HG02840 (cell line): ENCODE measurements at regions not wholly inside any gene's neighbourhood (a gene's known extent, or its start where the extent isn't known, plus 50 kb on each side); places are given as distances from the start of the nearest gene placed in this dataset.
"Not testable (repeated sequence)": the region's sequence is repeated elsewhere in the genome, so short reads cannot be mapped to it uniquely, and the experiment has no call there.

Source experiments
- ATAC-seq: cut with Tn5 transposase; IDR thresholded peaks from one replicate; pipeline ENCODE4 v1.9.1; 2021; ENCODE audit warnings: mild to moderate bottlenecking, moderate library complexity, moderate number of reproducible peaks; ENCODE audit not compliant: unreplicated experiment, low FRiP score

DNA sequence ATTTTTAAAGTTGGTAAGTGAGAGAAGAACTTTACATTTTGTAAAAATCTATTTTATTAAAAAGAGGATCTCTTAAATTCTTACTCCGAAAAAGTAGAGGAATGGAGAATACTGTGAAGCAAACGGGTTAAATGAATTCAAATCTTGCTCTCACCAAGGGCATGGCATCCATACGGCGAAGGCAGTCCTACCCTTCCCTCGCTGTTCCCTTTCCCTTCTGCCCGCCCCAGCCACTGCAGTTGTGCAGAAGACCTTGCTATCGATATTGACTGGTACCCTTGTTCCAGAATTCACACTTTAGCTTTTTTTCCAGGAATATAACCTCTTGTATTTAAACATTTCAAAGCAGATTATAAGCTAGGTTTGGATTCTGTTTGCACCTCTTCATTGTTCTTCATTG is 239.5 kb downstream of the ZPLD1 start:
- no peak for ATAC-seq

DNA sequence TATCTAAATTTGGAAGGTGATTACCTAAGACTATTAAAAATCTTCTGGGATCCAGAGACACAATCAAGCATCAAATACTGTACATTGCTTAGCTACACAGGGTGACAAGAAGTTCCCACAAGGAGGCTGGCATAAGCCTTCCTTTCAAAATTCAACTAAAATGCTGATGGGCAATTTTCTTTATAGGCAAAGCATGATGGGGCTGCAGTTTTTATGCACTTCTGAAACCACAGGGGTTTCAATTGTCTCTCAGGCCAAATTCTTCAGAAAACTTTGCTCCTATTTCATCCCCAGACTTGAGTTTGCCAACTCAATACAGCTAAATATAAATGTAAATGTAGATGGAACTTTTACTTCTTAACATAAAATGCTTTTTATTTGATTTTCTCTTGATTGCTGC is 241.6 kb downstream of the ZPLD1 start:
- no peak for ATAC-seq

DNA sequence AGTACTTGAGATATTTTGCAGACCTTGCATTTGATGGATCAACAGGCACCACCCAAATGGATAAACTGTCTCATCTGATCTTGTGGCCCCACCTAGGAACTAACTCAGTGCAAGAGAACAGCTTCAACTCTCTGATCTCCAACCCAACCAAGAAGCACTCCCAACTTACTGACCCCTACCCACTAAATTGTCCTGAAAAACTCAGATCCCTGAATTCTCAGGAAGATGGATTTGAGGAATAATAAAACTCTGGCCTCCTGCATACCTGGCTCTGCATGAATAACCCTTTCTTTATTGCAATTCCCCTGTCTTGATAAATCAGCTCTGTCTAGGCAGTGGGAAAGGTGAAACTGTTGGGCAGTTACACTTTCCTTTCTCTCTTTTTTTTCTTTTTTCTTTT is 247.9 kb downstream of the ZPLD1 start:
- ATAC-seq, result no peak

DNA sequence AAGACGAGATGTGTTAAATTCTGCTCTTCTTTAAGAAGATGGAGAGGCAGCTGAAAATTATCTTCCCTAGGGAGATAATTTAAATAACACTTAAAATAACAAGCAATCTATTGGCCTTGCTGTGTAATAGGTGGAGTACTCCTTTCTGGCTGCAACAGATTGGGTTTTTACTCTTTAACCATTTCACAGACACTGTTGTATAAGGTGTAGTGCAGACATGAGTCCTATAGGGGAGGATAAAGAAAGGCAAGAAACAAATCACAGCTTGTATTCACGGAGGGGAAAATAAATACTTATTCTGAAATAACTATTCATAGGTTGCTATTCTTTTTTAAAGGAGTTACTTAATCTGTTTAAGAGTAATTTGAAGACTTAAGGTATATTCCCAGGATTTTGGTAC is 252.0 kb downstream of the ZPLD1 start:
- no peak for ATAC-seq

DNA sequence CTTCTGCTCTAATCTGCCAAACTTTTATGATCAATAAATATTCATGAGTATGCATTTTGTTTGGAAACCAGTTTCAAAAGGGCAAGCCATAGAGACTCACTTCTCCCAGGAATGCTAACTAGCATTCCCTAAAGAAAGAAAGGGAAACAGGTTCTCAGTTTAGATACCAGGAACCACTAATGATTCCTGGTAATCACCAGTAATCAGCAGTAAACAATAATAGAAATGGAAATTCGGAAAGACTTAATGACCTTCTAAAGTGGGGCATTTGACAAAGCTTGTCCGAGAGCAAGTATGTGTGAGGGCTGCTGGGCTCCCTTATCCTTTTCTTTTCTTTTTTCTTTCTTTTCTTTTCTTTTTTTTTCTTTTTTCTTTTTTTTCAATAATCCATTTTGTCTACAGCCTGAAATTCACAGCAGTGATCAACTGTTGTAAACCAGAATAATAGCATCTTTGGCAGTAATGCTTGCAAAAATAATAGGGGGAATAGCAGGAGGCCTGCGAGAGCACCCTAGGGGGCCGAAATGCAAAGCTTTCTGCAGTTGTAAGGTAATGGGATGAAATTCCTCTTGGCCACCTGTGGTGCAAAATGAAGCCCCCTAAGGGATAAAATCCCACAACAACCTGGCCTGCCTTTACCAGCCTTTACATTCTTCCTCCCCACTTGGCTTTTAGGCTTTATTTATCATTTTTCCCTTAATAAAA is 253.2 kb downstream of the ZPLD1 start:
- no peak for ATAC-seq

DNA sequence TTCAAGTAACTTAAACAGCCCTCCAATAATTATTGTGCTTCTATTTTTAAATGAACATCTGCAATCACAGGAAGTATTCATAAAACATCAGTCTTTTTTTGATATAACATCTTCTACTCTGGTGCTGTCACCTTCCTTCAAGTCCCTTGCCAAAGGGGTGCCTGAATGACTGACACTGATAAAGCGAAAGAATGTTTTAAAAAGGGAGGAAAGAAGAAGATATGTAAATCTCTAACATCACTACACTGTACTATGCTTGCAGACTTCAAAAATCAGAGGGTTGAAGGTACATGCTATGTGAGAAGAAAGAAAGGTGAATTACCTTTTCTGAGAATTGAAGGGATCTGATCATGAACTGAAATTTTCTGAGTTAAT is 253.7 kb downstream of the ZPLD1 start:
- no peak for ATAC-seq

DNA sequence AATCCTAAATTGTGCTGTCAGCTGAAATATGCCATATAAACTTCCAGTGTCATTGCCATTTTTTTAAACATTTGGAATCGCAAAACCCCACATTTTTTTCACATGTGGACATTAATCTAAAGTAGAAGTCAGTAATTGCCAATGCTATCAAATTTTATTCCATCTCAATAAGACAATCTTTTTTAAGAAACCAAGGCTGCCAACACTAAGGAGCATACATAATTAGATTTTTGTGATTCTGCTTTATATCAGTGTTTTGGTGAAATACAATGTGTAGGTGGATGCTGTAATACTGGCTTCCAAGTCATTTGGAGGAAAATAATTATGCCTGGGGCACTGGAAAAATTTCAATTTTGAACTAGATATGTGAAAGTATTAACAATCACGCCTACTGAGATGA is 256.7 kb downstream of the ZPLD1 start:
- ATAC-seq, result no peak

DNA sequence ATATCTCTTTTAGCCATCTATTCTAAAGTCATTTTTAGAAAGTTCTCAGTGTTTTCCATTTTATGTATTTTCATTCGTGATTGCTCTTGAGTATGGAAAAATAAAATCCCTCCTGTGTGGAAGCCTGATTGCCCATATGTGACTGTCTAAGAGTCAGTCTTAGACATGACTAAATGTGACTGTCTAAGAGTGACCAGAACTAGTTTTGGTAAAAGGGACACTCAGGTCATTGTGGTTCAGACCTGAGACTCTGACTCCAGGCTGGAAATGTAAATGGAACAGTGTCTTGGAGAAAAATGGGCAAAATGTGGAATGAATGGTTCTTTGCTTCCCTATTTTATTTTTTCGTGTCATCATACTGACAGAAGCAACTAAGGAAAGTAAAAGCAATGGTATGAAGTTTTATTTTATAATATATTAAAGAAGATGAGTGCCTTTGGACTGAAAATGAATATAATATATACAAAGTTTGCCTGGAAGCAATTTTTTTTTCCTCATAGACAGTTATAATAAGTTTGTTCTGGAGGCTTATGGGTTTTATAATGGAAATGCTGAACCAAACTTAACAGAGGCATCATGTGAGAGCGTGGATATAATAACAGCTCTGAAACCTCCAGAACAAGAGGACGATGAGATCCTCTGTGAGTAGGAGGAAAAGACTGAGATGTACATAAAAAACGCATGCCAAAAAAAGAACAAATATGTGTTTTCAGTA is 264.4 kb downstream of the ZPLD1 start:
- ATAC-seq, result no peak

DNA sequence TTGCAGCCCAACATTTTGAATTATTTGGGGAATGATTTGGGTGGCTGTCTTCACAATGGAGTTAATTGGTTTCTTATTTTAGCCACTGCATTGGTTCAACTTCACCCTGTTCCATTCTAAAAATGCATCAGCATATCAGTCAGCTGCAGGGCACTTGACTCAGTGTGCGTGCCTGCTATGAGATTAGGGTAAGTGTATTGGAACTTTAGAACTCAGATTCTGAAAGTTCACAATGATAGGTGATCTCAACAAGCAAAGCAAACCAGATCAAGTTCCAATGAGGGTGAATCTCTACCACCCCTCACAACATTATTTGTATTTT is 265.0 kb downstream of the ZPLD1 start:
- ATAC-seq, result no peak

DNA sequence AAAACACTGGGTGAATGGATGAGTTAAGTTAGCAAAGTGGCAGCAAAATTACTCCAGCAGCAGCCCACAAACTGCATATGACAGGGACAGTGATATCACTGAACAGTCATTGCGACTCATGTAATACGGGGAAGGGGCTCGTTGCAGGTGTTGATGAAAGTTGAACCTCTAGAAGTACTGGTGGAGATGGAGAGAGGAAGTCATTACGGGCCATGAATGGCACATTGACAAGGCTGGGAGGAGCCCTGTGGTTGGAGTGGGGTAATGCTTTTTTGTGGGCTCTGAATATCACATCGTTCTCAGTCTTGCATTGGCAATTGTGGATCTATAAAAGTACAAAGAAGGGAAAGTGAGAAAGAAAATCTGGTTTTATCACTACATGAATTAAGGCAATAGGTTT is 278.1 kb downstream of the ZPLD1 start:
- no peak for ATAC-seq

DNA sequence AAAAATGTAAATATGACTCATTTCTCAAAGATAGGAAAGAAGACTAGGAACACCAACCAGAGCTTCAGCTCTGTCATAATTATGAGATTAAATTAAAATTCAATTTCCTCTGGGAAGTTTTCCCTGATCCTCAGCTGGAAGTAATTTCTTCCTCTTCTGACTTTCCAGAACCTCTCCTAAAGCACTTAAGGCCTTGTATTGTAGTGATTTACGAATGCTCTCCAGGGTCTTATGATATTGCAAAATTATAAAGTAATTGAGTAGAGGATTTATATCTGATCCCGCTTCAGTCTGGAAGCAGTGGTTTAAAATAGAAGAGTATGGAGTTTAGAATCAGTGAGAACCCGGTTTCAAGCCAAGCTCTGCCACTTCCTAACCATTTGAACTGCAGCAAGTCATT is 279.8 kb downstream of the ZPLD1 start:
- peak; percentile 11 for ATAC-seq

DNA sequence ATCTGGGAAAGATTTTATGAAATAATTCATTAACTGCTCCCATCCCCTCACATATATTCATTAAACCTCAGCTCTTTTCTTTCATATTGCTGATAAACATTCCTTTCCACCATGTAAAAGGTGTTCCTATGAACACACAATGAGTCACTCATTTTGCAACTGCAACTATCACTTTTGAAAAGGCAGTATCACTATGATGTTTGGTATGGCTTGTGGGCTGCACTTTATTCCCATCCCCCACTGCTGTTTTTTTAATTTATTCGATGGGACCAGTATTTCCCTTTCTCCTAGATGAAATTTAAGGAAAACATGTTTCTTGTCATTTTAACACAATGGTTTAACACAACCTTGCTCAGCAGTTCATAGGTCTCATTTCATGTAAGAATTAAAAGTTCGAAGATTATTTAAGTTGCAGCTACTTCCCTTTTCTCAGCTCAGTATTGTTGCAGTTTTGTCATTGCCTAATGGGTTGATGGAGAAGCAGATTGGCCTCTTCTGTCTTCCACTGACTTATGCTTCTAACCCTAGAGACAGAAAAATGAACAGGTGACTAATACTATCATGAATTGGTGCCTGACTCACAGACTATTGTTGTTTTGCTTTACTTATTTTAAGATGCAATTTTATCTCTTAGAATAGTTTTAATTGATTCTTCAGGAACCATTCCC is 280.3 kb downstream of the ZPLD1 start:
- peak; percentile 82 for ATAC-seq

DNA sequence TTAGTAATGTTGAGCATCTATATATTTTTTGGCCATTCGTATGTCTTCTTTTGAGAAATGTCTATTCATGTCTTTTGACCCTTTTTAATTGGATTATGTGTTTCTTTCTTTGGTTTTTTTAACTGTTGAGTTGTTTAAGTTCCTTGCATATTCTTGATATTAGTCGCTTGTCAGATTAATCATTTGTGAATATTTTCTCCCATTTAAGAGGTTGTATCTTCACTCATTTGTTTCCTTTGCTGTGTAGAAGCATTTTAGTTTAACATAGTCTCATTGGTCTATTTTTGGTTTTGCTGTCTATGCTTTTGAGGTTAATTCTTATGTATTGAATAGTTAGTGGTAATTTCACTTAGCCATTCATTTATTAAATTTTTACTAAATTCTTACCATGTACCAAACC is 283.8 kb downstream of the ZPLD1 start:
- no peak for ATAC-seq

DNA sequence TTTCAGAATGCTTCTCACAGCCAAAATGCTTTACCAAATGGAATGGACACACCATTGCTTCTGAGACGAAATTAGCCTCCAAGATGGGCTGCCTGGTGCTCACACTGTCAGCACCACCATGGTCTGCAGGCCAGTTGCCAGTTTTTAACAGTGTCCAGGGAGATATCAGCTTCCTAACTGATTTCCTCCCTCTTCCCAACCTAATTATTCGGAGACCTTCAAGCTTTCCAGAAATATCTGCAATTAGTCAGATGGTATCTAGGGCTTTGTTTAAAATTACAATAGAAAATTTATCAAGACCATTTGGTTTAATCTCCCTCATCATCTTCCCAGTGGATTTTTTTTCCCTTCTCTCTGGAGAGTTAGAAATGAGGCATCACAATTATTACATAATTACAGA is 287.5 kb downstream of the ZPLD1 start:
- ATAC-seq, result no peak

DNA sequence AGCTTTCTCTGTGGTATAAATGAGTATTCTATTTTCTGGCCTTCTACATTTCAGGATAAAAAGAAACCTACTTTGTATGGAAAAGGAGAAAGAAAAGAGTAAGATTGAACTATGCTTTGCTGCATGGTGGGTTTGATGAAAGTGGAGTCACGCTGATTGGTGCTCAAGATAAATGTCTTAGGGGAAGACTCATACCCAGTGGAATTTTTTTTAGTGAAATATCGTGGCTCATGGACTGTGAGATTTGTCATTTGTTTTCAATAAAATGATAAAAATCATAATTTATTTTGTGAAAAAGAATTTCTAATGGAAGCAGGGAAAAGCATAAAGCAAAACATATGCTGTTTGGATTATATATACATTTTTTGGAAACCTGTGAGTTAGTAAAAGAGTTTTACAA is 292.5 kb downstream of the ZPLD1 start:
- ATAC-seq, result no peak

DNA sequence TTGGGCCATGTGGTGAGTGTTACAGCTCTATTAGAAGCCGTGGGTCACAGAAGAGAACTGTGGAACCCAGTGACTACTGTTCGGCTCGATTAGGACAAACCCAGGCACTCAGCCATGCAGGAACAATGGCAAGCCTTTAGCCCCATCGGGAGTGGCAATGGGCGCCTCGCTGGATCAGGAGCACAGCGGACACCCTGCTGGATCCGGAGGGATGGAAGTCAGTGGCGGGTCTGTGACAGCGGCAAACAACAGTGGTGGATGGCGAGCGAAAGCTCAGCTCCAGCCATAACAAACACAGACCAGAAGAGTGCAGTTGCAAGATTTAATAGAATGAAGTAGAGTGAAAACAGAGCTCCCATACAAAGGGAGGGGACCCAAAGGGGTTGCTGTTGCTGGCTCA is 297.8 kb downstream of the ZPLD1 start:
- not testable (repeated sequence) for ATAC-seq

DNA sequence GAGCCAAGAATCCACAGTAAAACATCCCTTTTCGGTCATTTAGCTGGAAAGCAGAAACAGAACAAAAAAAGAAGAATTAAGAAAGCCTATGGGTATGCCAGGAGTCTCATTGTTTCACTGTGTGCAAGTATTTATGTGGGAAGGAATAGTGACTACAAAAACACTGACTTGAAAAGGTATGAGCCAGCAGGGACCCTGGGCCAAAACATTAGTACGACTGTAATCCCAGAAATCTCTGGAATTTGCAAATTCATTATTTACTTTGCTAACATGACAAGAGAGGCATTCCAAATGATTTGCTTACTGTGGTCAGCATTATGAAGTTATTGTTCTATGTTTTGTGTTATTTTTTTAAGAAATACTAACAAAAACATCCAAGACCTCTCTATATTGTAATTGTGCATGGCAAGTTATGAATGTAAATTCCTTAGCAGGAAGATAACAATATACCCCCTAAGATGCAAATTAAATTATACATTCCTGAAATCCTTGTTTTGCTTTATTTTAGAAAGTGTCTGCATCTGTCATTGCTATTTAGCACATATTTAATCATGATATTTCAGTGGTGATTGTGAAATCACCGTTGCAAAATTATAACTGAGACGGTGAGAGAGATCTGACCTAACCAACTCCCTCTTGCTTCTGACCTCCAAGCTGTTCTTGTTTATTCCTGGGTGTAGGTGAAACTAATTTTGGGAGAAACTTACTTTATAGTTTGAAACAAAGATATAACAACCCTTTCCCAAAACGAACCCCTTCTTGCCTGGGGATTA is 299.2 kb downstream of the ZPLD1 start:
- ATAC-seq, result no peak

DNA sequence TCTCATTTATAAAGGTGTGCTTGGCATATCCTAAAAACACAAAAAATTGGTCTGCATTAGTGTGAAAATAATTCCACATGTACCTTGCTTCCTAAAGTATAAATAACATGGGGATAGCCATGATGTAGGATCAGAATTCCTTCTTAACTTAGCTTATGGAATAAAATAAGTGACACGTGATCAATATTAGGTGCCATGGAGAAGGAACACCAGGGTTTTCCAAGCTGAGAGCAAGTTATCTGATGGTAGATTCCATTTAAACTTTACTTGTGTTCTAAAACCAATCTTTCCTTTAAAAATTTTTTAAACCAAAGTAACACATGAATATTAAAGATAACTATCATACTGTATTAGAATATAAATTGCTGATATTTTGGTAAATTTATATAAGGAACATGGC is 300.5 kb downstream of the ZPLD1 start:
- no peak for ATAC-seq

DNA sequence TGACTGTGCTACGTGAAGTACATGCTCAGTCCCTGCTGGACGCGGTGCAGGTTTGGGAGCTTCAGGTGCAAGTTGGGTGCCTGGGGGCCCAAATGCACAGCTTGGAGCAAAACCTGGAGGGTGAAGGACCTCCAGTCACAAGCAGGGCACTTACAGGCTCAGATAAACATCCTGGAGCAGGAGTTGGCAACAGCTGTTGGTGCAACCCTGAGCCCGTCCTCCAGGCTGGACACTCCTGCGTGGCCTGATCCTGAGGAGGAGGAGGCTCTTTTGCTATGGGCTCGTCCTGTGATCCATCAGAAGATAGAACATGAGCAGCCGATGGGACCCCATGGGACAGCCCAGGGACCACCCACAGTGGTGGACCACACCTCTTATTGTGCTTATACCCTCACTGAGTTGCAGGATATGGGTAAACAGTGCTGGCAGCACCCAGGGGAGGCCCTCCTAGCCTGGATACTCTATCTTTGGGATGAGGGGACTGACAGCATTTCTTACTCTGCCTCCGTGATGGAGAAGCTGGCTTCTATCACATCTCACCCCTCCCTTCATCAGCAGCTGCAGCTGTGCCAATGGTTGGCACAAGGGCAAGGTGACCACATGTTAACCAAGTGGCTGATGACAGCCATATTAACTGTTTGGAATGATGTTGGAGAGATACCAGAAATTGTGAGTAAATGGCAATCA is 301.6 kb downstream of the ZPLD1 start:
- ATAC-seq, result no peak

DNA sequence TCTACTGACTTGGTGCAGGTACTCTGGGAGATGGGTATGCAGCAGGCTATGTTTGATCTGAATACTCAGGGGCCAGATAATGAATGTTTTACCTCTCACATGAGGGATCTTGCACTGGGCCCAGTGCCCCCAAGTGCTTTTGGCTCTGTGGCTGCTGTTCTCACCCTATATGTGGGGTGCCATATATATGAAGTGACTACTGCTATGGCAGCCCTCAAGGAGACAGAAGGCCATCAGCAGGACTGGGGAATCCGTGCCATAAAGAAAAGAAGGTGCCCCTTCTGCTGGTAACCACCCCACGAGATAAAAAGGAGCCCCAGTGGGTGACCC is 302.1 kb downstream of the ZPLD1 start:
- no peak for ATAC-seq

DNA sequence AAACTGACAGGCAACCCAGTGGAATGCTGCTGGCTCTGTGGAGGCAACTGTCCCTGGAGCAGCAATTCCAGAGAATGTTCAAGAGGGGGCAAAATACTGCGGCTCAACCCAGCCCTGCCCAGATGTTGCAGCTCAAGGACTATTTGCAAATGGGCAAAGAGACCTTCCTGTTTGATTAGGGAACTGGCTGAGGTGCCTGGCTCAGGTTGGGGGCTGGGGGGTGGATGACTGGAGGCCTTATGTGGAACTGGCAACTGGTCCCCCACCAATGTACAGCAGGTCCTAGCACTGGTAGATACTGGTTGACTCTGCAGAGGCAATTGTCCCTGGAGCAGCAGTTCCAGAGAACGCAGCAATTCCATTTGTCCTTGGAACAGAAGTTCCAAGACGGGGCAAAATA is 302.5 kb downstream of the ZPLD1 start:
- ATAC-seq, result no peak
